ENCODE measurements at regions not wholly inside any gene's neighbourhood (a gene's known extent, or its start where the extent isn't known, plus 50 kb on each side); places are given as distances from the start of the nearest gene placed in this dataset.

DNA sequence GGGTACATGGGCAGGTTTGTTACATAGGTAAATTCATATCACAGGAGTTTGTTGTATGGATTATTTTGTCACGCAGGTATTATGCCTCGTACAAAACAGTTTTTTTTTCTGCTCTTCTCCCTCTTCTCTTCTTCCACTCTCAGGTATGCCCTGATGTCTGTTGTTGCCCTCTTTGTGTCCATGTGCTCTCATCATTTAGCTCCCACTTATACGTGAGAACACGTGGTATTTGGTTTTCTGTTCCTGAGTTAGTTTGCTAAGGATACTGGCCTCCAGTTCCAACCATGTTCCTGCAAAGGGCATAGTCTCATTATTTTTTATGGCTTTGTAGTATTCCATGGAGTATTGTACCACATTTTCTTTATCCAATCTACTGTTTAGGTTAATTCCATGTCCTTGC, 65.7 kb downstream of the UNC5CL start:
- Mint-ChIP-seq H3K27me3 (ENCODE audit: low read depth) (peaks cover 43% of the 10 kb centered on the region), H3K27ac (no peak overlapping the region), H3K36me3 (ENCODE audit: low read depth) (no peaks in the 10 kb centered on the region), H3K4me1 (ENCODE audit: low read depth) (no peaks in the 10 kb centered on the region), H3K4me3 (ENCODE audit: low read depth) (no peak overlapping the region), H3K9me3 (no peaks in the 10 kb centered on the region)
- DNase-seq (ENCODE audit: low spot score) = no peak
- intact Hi-C loops (cut with micrococcal nuclease) = no loop called here

DNA sequence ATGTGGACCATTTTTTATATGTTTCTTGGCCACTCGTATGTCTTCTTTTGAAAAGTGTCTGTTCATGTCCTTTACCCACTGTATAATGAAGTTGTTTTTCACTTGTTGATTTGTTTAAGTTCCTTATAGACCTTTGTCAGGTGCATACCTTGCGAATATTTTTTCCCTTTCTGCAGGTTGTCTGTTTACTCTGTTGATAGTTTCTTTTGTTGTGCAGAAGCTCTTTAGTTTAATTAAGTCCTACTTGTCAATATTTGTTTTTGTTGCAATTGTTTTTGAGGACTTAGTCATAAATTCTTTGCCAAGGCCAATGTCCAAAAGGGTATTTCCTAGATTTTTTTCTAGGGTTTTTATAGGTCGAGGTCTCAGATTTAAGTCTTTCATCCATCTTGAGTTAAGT, 66.2 kb downstream of the UNC5CL start:
- DNase-seq (ENCODE audit: low spot score) = no peak
- no peaks in the 10 kb centered on the region for H3K36me3 Mint-ChIP-seq (ENCODE audit: low read depth)
- H3K4me1 Mint-ChIP-seq (ENCODE audit: low read depth) = no peaks in the 10 kb centered on the region
- no peak overlapping the region for H3K27ac Mint-ChIP-seq
- no peak overlapping the region for H3K4me3 Mint-ChIP-seq (ENCODE audit: low read depth)
- H3K9me3 Mint-ChIP-seq = no peaks in the 10 kb centered on the region
- intact Hi-C loops (cut with micrococcal nuclease) = no loop called here
- H3K27me3 Mint-ChIP-seq (ENCODE audit: low read depth) = peaks cover 42% of the 10 kb centered on the region

- Mint-ChIP-seq H3K27me3 (ENCODE audit: low read depth) (peaks cover 35% of the 10 kb centered on the region), H3K9me3 (no peaks in the 10 kb centered on the region), H3K27ac (no peak overlapping the region)
Observed at GRCh38 chr6:40972190-40972589, 66.8 kb downstream of the UNC5CL start.

DNA sequence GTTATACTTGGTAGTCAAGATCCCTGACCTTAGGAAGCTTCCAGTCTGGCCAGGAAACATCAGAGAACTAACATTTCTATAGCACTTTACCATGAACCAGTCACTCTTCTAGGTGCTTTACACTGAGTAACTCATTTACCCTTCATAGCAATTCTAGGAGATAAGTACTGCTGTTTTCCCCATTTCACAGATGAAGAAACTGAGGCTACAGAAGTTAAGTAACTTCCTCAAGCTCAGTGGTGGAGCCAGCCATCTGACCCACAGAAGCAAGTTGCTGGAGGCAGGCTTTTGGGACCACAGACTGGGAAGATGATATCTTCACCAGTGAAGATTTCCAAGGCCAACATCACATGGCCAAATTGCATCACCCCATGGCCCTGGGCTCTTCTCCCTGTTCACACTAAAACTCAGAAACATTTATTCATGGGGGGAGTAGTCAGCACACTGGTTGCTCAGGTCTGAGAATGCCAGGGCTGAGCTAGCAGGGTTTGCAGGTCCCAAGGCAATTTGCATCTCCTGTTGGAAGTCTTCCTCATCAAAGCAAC, 70.3 kb downstream of the UNC5CL start:
- no peak overlapping the region for H3K4me3 Mint-ChIP-seq (ENCODE audit: low read depth)
- no peak for DNase-seq (ENCODE audit: low spot score)
- H3K36me3 Mint-ChIP-seq (ENCODE audit: low read depth) = no peaks in the 10 kb centered on the region
- H3K9me3 Mint-ChIP-seq = no peaks in the 10 kb centered on the region
- H3K27me3 Mint-ChIP-seq (ENCODE audit: low read depth) = peaks cover 6% of the 10 kb centered on the region
- no peaks in the 10 kb centered on the region for H3K4me1 Mint-ChIP-seq (ENCODE audit: low read depth)
- no peak overlapping the region for H3K27ac Mint-ChIP-seq
- intact Hi-C loops (cut with micrococcal nuclease) = no loop called here

More at GRCh38 chr6:40972190-40972589, 66.8 kb downstream of the UNC5CL start:
- intact Hi-C loops (cut with micrococcal nuclease) = no loop called here
- DNase-seq (ENCODE audit: low spot score) = no peak
- no peaks in the 10 kb centered on the region for H3K36me3 Mint-ChIP-seq (ENCODE audit: low read depth)
- no peaks in the 10 kb centered on the region for H3K4me1 Mint-ChIP-seq (ENCODE audit: low read depth)
- H3K4me3 Mint-ChIP-seq (ENCODE audit: low read depth) = no peak overlapping the region

DNA sequence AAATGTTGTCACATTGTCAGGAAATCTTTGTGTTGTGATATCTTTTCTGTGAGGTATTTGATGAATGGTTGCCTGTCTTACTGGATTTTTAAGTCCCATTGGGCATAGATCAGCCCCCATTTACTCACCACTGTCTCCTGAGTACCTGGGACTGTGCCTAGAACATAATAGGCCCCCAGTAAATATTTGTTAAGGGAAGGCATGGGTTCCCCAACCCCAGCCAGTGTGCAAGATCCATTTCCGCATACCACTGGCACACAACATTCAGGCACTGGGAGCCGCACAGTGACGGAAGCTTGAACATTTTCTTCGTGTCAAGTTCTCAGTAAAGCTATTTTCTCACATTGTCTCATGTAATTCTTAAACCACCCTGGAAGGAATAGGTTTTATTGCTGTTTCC, 72.2 kb downstream of the UNC5CL start:
- Mint-ChIP-seq H3K4me1 (ENCODE audit: low read depth) (peaks cover 8% of the 10 kb centered on the region), H3K9me3 (no peaks in the 10 kb centered on the region), H3K27ac (no peak overlapping the region), H3K4me3 (ENCODE audit: low read depth) (no peak overlapping the region), H3K36me3 (ENCODE audit: low read depth) (no peaks in the 10 kb centered on the region), H3K27me3 (ENCODE audit: low read depth) (peaks cover 6% of the 10 kb centered on the region)
- no peak for DNase-seq (ENCODE audit: low spot score)
- intact Hi-C loops (cut with micrococcal nuclease) = no loop called here

GRCh38 chr6:40965046-40965445, 74.0 kb downstream of the UNC5CL start:
- no peak overlapping the region for H3K27ac Mint-ChIP-seq
- DNase-seq (ENCODE audit: low spot score) = no peak
- no peaks in the 10 kb centered on the region for H3K9me3 Mint-ChIP-seq
- H3K4me1 Mint-ChIP-seq (ENCODE audit: low read depth) = peaks cover 11% of the 10 kb centered on the region
- intact Hi-C loops (cut with micrococcal nuclease) = no loop called here
- H3K36me3 Mint-ChIP-seq (ENCODE audit: low read depth) = no peaks in the 10 kb centered on the region
- H3K27me3 Mint-ChIP-seq (ENCODE audit: low read depth) = peaks cover 3% of the 10 kb centered on the region
- H3K4me3 Mint-ChIP-seq (ENCODE audit: low read depth) = no peak overlapping the region

DNA sequence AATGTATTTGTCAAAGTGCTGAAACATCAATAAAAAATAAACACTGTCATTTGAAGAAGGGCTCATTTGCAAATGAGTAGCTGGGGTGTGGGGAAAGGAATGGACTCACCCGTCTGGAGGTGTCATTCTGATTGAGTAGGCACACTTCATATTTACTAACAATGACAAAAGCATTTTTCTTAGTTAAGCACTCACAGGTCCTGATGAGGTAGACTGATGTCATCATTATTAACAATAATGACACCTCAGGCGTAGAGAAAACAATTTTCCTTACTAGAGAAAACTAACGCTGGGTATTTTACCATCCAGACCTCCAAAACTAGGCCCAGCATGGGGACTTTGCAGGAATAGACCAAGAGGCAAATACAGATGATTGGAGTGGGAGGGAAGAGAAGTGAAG, 76.0 kb downstream of the UNC5CL start:
- Mint-ChIP-seq H3K36me3 (ENCODE audit: low read depth) (no peaks in the 10 kb centered on the region), H3K27ac (no peak overlapping the region), H3K27me3 (ENCODE audit: low read depth) (peaks cover 1% of the 10 kb centered on the region), H3K4me3 (ENCODE audit: low read depth) (no peak overlapping the region), H3K9me3 (no peaks in the 10 kb centered on the region), H3K4me1 (ENCODE audit: low read depth) (peaks cover 11% of the 10 kb centered on the region)
- intact Hi-C loops (cut with micrococcal nuclease) = no loop called here
- DNase-seq (ENCODE audit: low spot score) = no peak

DNA sequence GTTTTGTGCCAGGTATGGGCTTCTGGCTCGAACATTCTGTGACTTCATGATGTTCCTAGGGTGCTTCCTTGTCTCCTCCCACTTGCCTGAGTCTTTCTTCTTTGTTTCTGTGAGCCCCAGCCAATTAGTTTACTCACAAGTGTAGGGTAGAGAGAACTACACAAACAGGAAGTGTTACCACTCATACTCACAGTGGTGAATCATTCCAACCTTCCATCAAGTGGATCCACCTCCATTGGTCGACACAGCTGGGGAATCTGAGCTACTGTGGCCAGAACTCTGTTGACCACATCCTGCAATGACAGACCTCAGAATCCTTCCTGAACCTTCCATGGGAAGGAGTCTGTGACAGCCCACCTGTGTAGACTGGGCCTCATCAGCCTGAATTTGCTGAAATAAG, 76.8 kb downstream of the UNC5CL start:
- no peaks in the 10 kb centered on the region for H3K36me3 Mint-ChIP-seq (ENCODE audit: low read depth)
- H3K4me1 Mint-ChIP-seq (ENCODE audit: low read depth) = peaks cover 11% of the 10 kb centered on the region
- no peaks in the 10 kb centered on the region for H3K27me3 Mint-ChIP-seq (ENCODE audit: low read depth)
- H3K4me3 Mint-ChIP-seq (ENCODE audit: low read depth) = no peak overlapping the region
- peak; percentile 12 for DNase-seq (ENCODE audit: low spot score)
- H3K9me3 Mint-ChIP-seq = no peaks in the 10 kb centered on the region
- peak overlapping the region; percentile 58 for H3K27ac Mint-ChIP-seq
- intact Hi-C loops (cut with micrococcal nuclease) = no loop called here

DNA sequence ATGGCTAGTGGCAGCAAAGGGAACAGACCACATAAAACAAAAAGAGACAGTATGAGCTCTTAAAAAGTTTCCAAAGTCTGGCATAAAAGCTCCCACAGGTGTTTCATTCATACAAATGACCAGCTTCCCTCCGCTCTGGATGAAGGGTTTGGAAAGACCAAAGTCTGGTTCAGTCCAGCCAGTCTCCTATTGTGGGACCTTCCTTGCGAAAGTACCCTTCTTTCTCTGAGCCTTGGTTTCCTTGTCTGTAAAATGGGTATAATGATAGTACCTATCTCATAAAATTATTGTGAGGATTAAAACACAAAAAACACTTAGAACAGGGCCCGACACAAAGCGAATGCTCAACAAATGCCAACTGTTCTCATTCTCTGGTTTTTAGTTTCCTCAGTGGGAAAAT, 77.2 kb downstream of the UNC5CL start:
- Mint-ChIP-seq H3K27me3 (ENCODE audit: low read depth) (peaks cover 3% of the 10 kb centered on the region), H3K4me1 (ENCODE audit: low read depth) (peaks cover 11% of the 10 kb centered on the region), H3K36me3 (ENCODE audit: low read depth) (no peaks in the 10 kb centered on the region), H3K4me3 (ENCODE audit: low read depth) (no peak overlapping the region), H3K27ac (peak overlapping the region; percentile 58), H3K9me3 (no peaks in the 10 kb centered on the region)
- intact Hi-C loops (cut with micrococcal nuclease) = no loop called here
- no peak for DNase-seq (ENCODE audit: low spot score)

DNA sequence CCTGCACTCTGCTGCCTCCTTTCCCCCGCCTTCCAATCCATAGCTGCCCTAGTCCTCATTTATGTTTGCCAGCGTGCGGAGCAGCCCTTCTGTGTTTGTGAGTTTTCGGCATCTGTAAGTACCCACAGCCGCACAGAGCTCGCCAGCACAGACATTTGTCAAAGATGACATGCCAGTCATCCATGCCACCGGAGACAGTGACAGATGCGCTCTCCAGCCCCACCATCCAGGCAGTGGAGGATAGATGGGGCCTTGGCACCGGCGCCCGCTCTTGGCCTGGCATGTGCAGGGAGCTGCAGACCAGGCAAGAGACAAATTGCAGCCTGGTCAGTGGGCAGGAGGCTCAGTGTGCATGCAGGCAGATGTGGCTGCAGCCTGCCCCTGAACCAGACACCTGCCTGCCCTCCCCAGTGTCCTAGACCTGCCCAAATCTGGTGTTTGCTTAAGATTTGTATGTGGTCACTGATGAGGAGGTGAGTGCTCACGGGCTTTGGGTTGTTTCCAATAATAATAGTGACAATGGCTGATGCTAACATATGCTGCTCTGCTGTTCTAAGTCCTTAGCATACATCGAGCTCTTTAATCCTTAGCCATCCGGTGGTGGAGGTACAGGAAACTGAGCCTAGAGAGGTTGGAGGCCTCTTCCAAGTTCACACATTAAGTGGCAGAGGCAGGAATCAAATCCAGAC, 78.1 kb downstream of the UNC5CL start:
- H3K27ac Mint-ChIP-seq = no peak overlapping the region
- no peak for DNase-seq (ENCODE audit: low spot score)
- peaks cover 11% of the 10 kb centered on the region for H3K4me1 Mint-ChIP-seq (ENCODE audit: low read depth)
- H3K27me3 Mint-ChIP-seq (ENCODE audit: low read depth) = peaks cover 8% of the 10 kb centered on the region
- no peak overlapping the region for H3K4me3 Mint-ChIP-seq (ENCODE audit: low read depth)
- intact Hi-C loops (cut with micrococcal nuclease) = no loop called here
- no peaks in the 10 kb centered on the region for H3K9me3 Mint-ChIP-seq
- H3K36me3 Mint-ChIP-seq (ENCODE audit: low read depth) = no peaks in the 10 kb centered on the region

DNA sequence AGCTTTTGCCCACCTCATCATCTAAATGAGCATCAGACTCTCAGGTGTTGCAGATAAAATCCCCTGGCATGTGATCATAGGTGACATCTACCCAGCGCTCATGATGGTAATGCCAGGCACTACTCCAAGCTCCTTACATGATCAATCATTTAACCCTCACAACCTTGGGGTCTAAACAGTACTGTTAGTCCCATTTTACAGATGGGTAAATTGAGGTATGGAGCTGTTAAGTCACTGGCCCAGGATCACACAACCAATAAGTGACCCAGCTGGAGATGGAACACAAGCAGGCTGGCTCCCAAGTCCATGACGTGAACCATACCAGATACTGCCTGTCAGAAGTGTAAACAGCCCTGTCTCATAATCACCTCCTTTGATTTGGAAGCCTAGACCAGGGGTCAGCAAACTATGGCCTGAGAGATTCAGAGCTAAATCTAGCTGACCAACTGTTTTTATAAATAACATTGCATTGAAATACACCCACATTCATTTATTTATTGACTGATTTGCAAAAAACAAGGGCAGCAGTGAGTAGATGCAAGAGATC, 79.2 kb downstream of the UNC5CL start:
- Mint-ChIP-seq H3K4me3 (ENCODE audit: low read depth) (no peak overlapping the region), H3K36me3 (ENCODE audit: low read depth) (no peaks in the 10 kb centered on the region), H3K27ac (no peak overlapping the region), H3K9me3 (no peaks in the 10 kb centered on the region), H3K27me3 (ENCODE audit: low read depth) (peaks cover 11% of the 10 kb centered on the region), H3K4me1 (ENCODE audit: low read depth) (peaks cover 11% of the 10 kb centered on the region)
- intact Hi-C loops (cut with micrococcal nuclease) = no loop called here
- DNase-seq (ENCODE audit: low spot score) = no peak

DNA sequence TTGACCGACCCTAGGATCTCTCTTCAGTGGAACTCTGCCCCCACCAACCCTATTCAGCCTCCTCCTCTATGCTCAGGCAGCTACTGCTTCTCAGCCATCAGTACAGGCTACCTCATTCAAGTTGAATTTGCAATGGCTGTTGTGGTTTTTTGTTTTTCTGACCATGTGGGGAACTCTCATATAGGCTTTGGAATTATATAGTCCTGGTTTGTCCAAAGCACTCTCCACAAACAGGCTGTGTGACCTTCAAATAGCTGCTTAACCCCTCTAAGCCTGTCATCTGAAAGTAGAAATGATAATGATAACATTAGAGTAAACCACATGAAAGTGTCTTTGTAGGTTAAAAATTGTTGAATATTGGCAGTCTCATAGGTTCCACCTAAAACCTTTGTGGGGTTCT, 80.3 kb downstream of the UNC5CL start:
- intact Hi-C loops (cut with micrococcal nuclease) = no loop called here
- Mint-ChIP-seq H3K36me3 (ENCODE audit: low read depth) (no peaks in the 10 kb centered on the region), H3K27me3 (ENCODE audit: low read depth) (peaks cover 13% of the 10 kb centered on the region), H3K9me3 (no peaks in the 10 kb centered on the region), H3K4me3 (ENCODE audit: low read depth) (no peak overlapping the region), H3K27ac (no peak overlapping the region), H3K4me1 (ENCODE audit: low read depth) (peaks cover 11% of the 10 kb centered on the region)
- no peak for DNase-seq (ENCODE audit: low spot score)

DNA sequence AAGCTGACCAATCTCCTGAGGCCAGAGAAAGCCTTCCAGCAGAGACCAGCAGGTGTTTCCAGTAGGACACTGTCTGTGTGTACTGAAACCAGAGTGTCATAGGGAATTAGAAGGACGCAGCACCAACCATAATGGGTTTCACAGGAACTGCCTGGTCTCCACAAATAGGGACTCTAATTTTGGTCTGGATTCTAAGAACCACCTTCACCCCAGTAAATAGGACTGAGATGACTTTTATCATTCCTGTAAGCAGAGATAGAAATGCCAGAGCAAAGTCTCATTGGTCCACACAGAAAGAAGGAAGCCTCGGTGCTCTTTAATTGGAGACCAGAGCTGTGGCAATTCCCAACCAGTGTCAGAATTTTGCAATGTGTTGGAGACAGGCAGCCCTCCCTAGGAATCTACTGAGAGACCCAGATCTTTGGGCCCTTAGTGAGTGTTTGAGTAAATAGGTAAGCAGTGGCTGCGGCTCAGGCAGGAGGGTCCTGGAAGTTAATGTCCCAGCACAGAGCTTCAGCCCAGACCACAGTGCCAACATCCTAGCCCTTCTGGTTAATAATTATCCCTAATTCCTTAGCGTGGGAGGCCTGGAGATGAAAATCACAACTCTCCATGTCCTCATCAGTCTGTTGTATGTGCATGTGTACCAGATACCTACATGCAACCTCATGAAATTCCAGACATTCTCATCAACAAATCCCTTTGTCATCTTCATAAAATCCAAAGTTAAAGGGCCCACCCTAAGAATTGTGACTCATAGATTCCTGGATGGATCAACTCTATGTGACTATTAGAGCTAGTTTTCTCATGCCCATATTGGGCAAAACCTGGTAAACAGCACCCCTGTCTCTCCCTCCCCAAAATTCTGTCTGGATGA, 81.2 kb downstream of the UNC5CL start:
- H3K4me1 Mint-ChIP-seq (ENCODE audit: low read depth) = peaks cover 11% of the 10 kb centered on the region
- H3K27me3 Mint-ChIP-seq (ENCODE audit: low read depth) = peaks cover 19% of the 10 kb centered on the region
- no peaks in the 10 kb centered on the region for H3K36me3 Mint-ChIP-seq (ENCODE audit: low read depth)
- no peak overlapping the region for H3K4me3 Mint-ChIP-seq (ENCODE audit: low read depth)
- H3K9me3 Mint-ChIP-seq = no peaks in the 10 kb centered on the region
- DNase-seq (ENCODE audit: low spot score) = no peak
- H3K27ac Mint-ChIP-seq = no peak overlapping the region
- intact Hi-C loops (cut with micrococcal nuclease) = no loop called here

Data from activated T-helper 2 cell treated with anti-CD3 and anti-CD28 coated beads, Interferon-gamma antibody, Interleukin-2, Interleukin-4, amounts not matched to agents 10 μg/mL and 5 μg/mL and 100 μg/mL, durations not matched to agents 14 hours and 24 hours and 36 hours (primary cell).